WI38 (cell line): ENCODE measurements at regions not wholly inside any gene's neighbourhood (a gene's known extent, or its start where the extent isn't known, plus 50 kb on each side); places are given as distances from the start of the nearest gene placed in this dataset.

Experiments
- H3K4me3 ChIP-seq: 2 replicates; pipeline ENCODE4 v1.5.1; 2011; ENCODE audit warnings: low read depth, mild to moderate bottlenecking, control low read depth, low read length
- CTCF ChIP-seq: IDR thresholded peaks from 2 replicates; pipeline ENCODE4 v1.5.1; 2012; ENCODE audit warnings: low read depth, mild to moderate bottlenecking, control low read depth, low read length

- H3K4me3 ChIP-seq = no peak overlapping the region
- TF ChIP-seq CTCF = no peak
These were observed 107.4 kb downstream of the PDCL3 start for GRCh38 chr2:100670232-100670631.

- no peak overlapping the region for H3K4me3 ChIP-seq
- no peak for TF ChIP-seq CTCF
These were observed 110.3 kb downstream of the PDCL3 start for GRCh38 chr2:100673115-100673514.

- H3K4me3 ChIP-seq = no peak overlapping the region
- no peak for TF ChIP-seq CTCF
These were observed 111.1 kb downstream of the PDCL3 start for GRCh38 chr2:100673691-100674485.

- no peak for TF ChIP-seq CTCF
- no peak overlapping the region for H3K4me3 ChIP-seq
These were observed 111.9 kb downstream of the PDCL3 start for GRCh38 chr2:100674666-100675065.

- H3K4me3 ChIP-seq = no peak overlapping the region
- TF ChIP-seq CTCF = no peak
These were observed 112.6 kb downstream of the PDCL3 start for GRCh38 chr2:100675373-100675772.

- no peak overlapping the region for H3K4me3 ChIP-seq
- no peak for TF ChIP-seq CTCF
These were observed 113.1 kb downstream of the PDCL3 start for GRCh38 chr2:100675855-100676254.

- no peak for TF ChIP-seq CTCF
- H3K4me3 ChIP-seq = no peak overlapping the region
These were observed 113.6 kb downstream of the PDCL3 start for GRCh38 chr2:100676346-100676745.
